Left lung (tissue), 4 donors: ENCODE measurements at regions not wholly inside any gene's neighbourhood (a gene's known extent, or its start where the extent isn't known, plus 50 kb on each side); places are given as distances from the start of the nearest gene placed in this dataset.

ENCODE experiments used
- ATAC-seq: fragments of 200-7000 bp; cut with Tn5 transposase; one replicate; pipeline ENCODE4 v1.9.1; 2020; ENCODE audit warnings: moderate library complexity
- DNase-seq, 4 donors: peaks; one replicate each; pipeline ENCODE4 v3.0.0-alpha.2; 2013 to 2020
- H3K27ac ChIP-seq, 2 donors: fragments of 200-600 bp; sonication (generic) in 1 of 2; one replicate each; pipeline versions ENCODE4 v1.5.0 to v1.8.0; 2020 to 2021
- H3K27me3 ChIP-seq, 2 donors: fragments of 200-600 bp; sonication (generic) in 1 of 2; one replicate each; pipeline versions ENCODE4 v1.5.0 to v1.8.0; 2020 to 2021
- H3K36me3 ChIP-seq, 2 donors: fragments of 200-600 bp; sonication (generic) in 1 of 2; one replicate each; pipeline versions ENCODE4 v1.5.0 to v1.8.0; 2020 to 2021
- H3K4me1 ChIP-seq, 2 donors: fragments of 200-600 bp; one replicate each; pipeline ENCODE4 v1.8.0; 2021
- H3K4me3 ChIP-seq, 2 donors: fragments of 200-600 bp; sonication (generic) in 1 of 2; one replicate each; pipeline versions ENCODE4 v1.5.0 to v1.8.0; 2020 to 2021; ENCODE audit warnings: mild to moderate bottlenecking in 1 of 2
- H3K9me3 ChIP-seq, 2 donors: fragments of 200-600 bp; sonication (generic) in 1 of 2; one replicate each; pipeline versions ENCODE4 v1.5.0 to v1.8.0; 2020 to 2021
- CTCF ChIP-seq, 2 donors: fragments of 200-600 bp; sonication (generic) in 1 of 2; IDR thresholded peaks; one replicate each; pipeline versions ENCODE4 v1.5.0 to v1.8.0; 2021; ENCODE audit warnings: antibody characterized with exemption in 2 of 2
- intact Hi-C, 2 donors: fragments of 100-400 bp; cut with DNase I; formaldehyde crosslinking; loops; one replicate each; pipeline versions ENCODE4 v1.11.2 to v1.14.2; 2022
- donor health status: DM: no; HTN: yes; CAD: no.
- donor health status: DM: no; HTN: no; CAD: no.

GRCh38 chr3:150311156-150311555 is 96.9 kb upstream of the TSC22D2 start:
- H3K27me3 ChIP-seq: no peaks in the 10 kb centered on the region
- H3K4me3 ChIP-seq: no peak overlapping the region
- DNase-seq: no peak
- H3K27ac ChIP-seq: peak overlapping the region; percentile 14 to 39
- no peak for TF ChIP-seq CTCF (IDR thresholded peaks at IDR 0.05)
- ATAC-seq: no peak
- no peaks in the 10 kb centered on the region for H3K9me3 ChIP-seq
- no peaks in the 10 kb centered on the region for H3K36me3 ChIP-seq
- peaks cover 0 to 11% of the 10 kb centered on the region in 2 donors for H3K4me1 ChIP-seq
- intact Hi-C loops: no loop called here

GRCh38 chr3:150309557-150309956 is 98.5 kb upstream of the TSC22D2 start:
- intact Hi-C loops: no loop called here
- Histone ChIP-seq H3K4me1 (peaks cover 0 to 5% of the 10 kb centered on the region in 2 donors), H3K4me3 (no peak overlapping the region), H3K27ac (no peak overlapping the region), H3K36me3 (no peaks in the 10 kb centered on the region), H3K27me3 (no peaks in the 10 kb centered on the region), H3K9me3 (no peaks in the 10 kb centered on the region)
- ATAC-seq: no peak
- no peak for TF ChIP-seq CTCF (IDR thresholded peaks at IDR 0.05)
- no peak for DNase-seq

- no peaks in the 10 kb centered on the region for H3K36me3 ChIP-seq
- ATAC-seq (no peak), DNase-seq (no peak)
- peaks cover 0 to 2% of the 10 kb centered on the region in 2 donors for H3K4me1 ChIP-seq
- no peak overlapping the region for H3K4me3 ChIP-seq
- H3K27me3 ChIP-seq: no peaks in the 10 kb centered on the region
- intact Hi-C loops: no loop called here
- H3K9me3 ChIP-seq: no peaks in the 10 kb centered on the region
- H3K27ac ChIP-seq: no peak overlapping the region
- TF ChIP-seq CTCF (IDR thresholded peaks at IDR 0.05): no peak
These were observed 98.9 kb upstream of the TSC22D2 start for GRCh38 chr3:150309257-150309542.

- no peak for DNase-seq
- TF ChIP-seq CTCF (IDR thresholded peaks at IDR 0.05): no peak
- no peak for ATAC-seq
- Histone ChIP-seq H3K27ac (no peak overlapping the region), H3K4me3 (no peak overlapping the region), H3K9me3 (no peaks in the 10 kb centered on the region), H3K36me3 (no peaks in the 10 kb centered on the region), H3K4me1 (no peaks in the 10 kb centered on the region), H3K27me3 (no peaks in the 10 kb centered on the region)
- intact Hi-C loops: no loop called here
These were observed 99.4 kb upstream of the TSC22D2 start for GRCh38 chr3:150308481-150309256.

GRCh38 chr3:150308037-150308319 is 100.1 kb upstream of the TSC22D2 start:
- intact Hi-C loops: no loop called here

More at GRCh38 chr3:150308037-150308319, 100.1 kb upstream of the TSC22D2 start:
- no peaks in the 10 kb centered on the region for H3K9me3 ChIP-seq
- H3K27ac ChIP-seq: no peak overlapping the region
- H3K36me3 ChIP-seq: no peaks in the 10 kb centered on the region
- TF ChIP-seq CTCF (IDR thresholded peaks at IDR 0.05): no peak
- ATAC-seq (no peak), DNase-seq (peak in 2 of 4 donors; percentile 80 to 82)
- no peaks in the 10 kb centered on the region for H3K27me3 ChIP-seq
- no peaks in the 10 kb centered on the region for H3K4me1 ChIP-seq
- H3K4me3 ChIP-seq: no peak overlapping the region
